ENCODE measurements at regions not wholly inside any gene's neighbourhood (a gene's known extent, or its start where the extent isn't known, plus 50 kb on each side); places are given as distances from the start of the nearest gene placed in this dataset.

DNA sequence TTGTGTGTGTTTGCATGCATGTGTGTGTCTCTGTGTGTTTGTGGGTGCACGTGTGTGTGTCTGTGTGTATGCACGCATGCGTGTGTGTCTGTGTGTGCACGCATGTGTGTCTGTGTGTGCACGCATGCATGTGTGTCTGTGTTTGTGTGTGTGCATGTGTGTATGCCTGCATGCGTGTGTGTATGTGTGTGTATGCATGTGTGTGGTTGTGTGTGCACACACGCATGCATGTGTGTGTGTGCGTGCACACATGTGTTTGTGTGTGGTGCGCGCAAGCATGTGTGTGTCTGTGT lies 239.9 kb upstream of the TNRC6C start:
- no peak for DNase-seq (ENCODE audit: low spot score)
- H3K27ac ChIP-seq = no peak overlapping the region
- TF ChIP-seq, protein P1, sequence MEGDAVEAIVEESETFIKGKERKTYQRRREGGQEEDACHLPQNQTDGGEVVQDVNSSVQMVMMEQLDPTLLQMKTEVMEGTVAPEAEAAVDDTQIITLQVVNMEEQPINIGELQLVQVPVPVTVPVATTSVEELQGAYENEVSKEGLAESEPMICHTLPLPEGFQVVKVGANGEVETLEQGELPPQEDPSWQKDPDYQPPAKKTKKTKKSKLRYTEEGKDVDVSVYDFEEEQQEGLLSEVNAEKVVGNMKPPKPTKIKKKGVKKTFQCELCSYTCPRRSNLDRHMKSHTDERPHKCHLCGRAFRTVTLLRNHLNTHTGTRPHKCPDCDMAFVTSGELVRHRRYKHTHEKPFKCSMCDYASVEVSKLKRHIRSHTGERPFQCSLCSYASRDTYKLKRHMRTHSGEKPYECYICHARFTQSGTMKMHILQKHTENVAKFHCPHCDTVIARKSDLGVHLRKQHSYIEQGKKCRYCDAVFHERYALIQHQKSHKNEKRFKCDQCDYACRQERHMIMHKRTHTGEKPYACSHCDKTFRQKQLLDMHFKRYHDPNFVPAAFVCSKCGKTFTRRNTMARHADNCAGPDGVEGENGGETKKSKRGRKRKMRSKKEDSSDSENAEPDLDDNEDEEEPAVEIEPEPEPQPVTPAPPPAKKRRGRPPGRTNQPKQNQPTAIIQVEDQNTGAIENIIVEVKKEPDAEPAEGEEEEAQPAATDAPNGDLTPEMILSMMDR (conservative IDR thresholded peaks at IDR 0.05; ENCODE audit: low read depth) = no peak
- ChIA-PET CTCF (no interaction called here), POLR2A (ENCODE audit: low non-redundant PET) (no interaction called here)

DNA sequence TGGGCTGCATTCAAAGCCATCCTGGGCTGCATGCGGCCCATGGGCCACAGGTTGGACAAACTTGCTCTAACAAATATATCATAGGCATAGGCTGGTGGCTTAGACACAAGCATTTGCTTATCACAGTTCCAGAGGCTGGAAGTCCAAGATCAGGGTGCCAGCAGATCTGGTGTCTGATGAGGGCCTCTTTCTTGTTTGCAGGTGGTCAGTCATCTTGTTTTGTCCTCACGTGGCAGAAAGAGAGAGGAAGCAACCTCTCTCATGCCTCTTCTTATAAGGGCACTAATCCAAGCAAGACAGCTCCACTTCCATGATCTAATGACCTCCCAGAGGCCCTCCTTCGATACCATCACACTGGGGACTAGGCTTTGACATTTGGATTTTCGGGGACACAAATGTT lies 238.7 kb upstream of the TNRC6C start:
- ChIA-PET POLR2A (ENCODE audit: low non-redundant PET) (no interaction called here), CTCF (no interaction called here)
- H3K27ac ChIP-seq = no peak overlapping the region
- TF ChIP-seq, protein P1 (conservative IDR thresholded peaks at IDR 0.05; ENCODE audit: low read depth) = no peak
- no peak for DNase-seq (ENCODE audit: low spot score)

GRCh38 chr17:77720946-77721845 lies 237.3 kb upstream of the TNRC6C start:
- ChIA-PET CTCF (no interaction called here), POLR2A (ENCODE audit: low non-redundant PET) (no interaction called here)
- TF ChIP-seq, protein P1 (conservative IDR thresholded peaks at IDR 0.05; ENCODE audit: low read depth) = no peak
- H3K27ac ChIP-seq = no peak overlapping the region
- DNase-seq (ENCODE audit: low spot score) = no peak

GRCh38 chr17:77721846-77722160 lies 236.7 kb upstream of the TNRC6C start:
- POLR2A ChIA-PET (ENCODE audit: low non-redundant PET) = no interaction called here
- CTCF ChIA-PET = no interaction called here
- no peak overlapping the region for H3K27ac ChIP-seq
- no peak for DNase-seq (ENCODE audit: low spot score)
- TF ChIP-seq, protein P1 (conservative IDR thresholded peaks at IDR 0.05; ENCODE audit: low read depth) = no peak

DNA sequence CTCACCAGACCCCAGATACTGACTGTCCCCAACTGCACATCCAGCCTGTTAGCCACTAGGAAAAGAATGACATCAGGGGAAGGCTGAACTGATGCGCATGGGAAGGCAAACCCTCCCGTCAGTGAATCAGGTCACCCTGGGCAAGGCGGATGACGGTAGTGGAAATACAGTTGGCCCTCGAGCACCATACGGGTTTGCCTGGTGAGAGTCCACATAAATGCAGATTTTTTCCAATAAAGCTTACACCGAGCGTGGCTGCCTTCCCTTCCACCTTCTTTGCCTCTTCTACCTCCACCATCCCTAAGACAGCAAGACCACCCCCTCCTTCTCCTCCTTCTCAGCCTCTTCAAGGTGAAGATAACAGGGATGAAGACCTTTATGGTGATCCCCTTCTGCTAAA lies 236.1 kb upstream of the TNRC6C start:
- CTCF ChIA-PET = no interaction called here
- TF ChIP-seq, protein P1 (conservative IDR thresholded peaks at IDR 0.05; ENCODE audit: low read depth) = no peak
- no peak overlapping the region for H3K27ac ChIP-seq
- POLR2A ChIA-PET (ENCODE audit: low non-redundant PET) = no interaction called here
- no peak for DNase-seq (ENCODE audit: low spot score)

- POLR2A ChIA-PET (ENCODE audit: low non-redundant PET) = no interaction called here
- no peak overlapping the region for H3K27ac ChIP-seq
- TF ChIP-seq, protein P1 (conservative IDR thresholded peaks at IDR 0.05; ENCODE audit: low read depth) = no peak
- CTCF ChIA-PET = no interaction called here
- DNase-seq (ENCODE audit: low spot score) = no peak
These were observed 235.2 kb upstream of the TNRC6C start for GRCh38 chr17:77723071-77723908.
